HK-2 (cell line): ENCODE measurements at regions not wholly inside any gene's neighbourhood (a gene's known extent, or its start where the extent isn't known, plus 50 kb on each side); places are given as distances from the start of the nearest gene placed in this dataset.

ENCODE experiments used
- DNase-seq: peaks from one replicate; pipeline ENCODE4 v3.0.0-alpha.2; 2018; ENCODE audit not compliant: unreplicated experiment

- no peak for DNase-seq
Observed at GRCh38 chr12:13841358-13841757, 140.0 kb downstream of the GRIN2B start.

- no peak for DNase-seq
Observed at GRCh38 chr12:13839365-13840336, 141.8 kb downstream of the GRIN2B start.

- DNase-seq: no peak
Observed at GRCh38 chr12:13836099-13836498, 145.3 kb downstream of the GRIN2B start.

GRCh38 chr12:13835652-13836051, 145.8 kb downstream of the GRIN2B start:
- no peak for DNase-seq

GRCh38 chr12:13834241-13834640, 147.2 kb downstream of the GRIN2B start:
- no peak for DNase-seq

GRCh38 chr12:13817131-13817530, 164.3 kb downstream of the GRIN2B start:
- peak; percentile 16 for DNase-seq

GRCh38 chr12:13816394-13816793, 165.0 kb downstream of the GRIN2B start:
- DNase-seq: no peak

GRCh38 chr12:13812168-13812567, 169.2 kb downstream of the GRIN2B start:
- no peak for DNase-seq

GRCh38 chr12:13811061-13811460, 170.3 kb downstream of the GRIN2B start:
- peak; percentile 8 for DNase-seq

GRCh38 chr12:13805041-13805440, 176.4 kb downstream of the GRIN2B start:
- DNase-seq: no peak

- DNase-seq: no peak
Observed at GRCh38 chr12:13801543-13801942, 179.9 kb downstream of the GRIN2B start.

- no peak for DNase-seq
Observed at GRCh38 chr12:13799574-13799973, 181.8 kb downstream of the GRIN2B start.

GRCh38 chr12:13798162-13798561, 183.2 kb downstream of the GRIN2B start:
- DNase-seq: no peak

GRCh38 chr12:13794706-13795105, 186.7 kb downstream of the GRIN2B start:
- DNase-seq: no peak

- DNase-seq: no peak
Observed at GRCh38 chr12:13790317-13790716, 191.1 kb downstream of the GRIN2B start.

GRCh38 chr12:13788626-13789025, 192.8 kb downstream of the GRIN2B start:
- DNase-seq: no peak

- no peak for DNase-seq
Observed at GRCh38 chr12:13786646-13787045, 194.8 kb downstream of the GRIN2B start.

GRCh38 chr12:13784504-13784903, 196.9 kb downstream of the GRIN2B start:
- DNase-seq: no peak

GRCh38 chr12:13780453-13780852, 200.9 kb downstream of the GRIN2B start:
- DNase-seq: no peak

- no peak for DNase-seq
Observed at GRCh38 chr12:13777374-13777773, 204.0 kb downstream of the GRIN2B start.

GRCh38 chr12:13772264-13772663, 209.1 kb downstream of the GRIN2B start:
- no peak for DNase-seq

GRCh38 chr12:13770576-13770975, 210.8 kb downstream of the GRIN2B start:
- no peak for DNase-seq

- DNase-seq: no peak
Observed at GRCh38 chr12:13769966-13770365, 211.4 kb downstream of the GRIN2B start.

- DNase-seq: no peak
Observed at GRCh38 chr12:13769273-13769672, 212.1 kb downstream of the GRIN2B start.
